ENCODE measurements at regions not wholly inside any gene's neighbourhood (a gene's known extent, or its start where the extent isn't known, plus 50 kb on each side); places are given as distances from the start of the nearest gene placed in this dataset.
"Not testable (repeated sequence)": the region's sequence is repeated elsewhere in the genome, so short reads cannot be mapped to it uniquely, and the experiment has no call there.

GRCh38 chr20:53862490-53862889, 207.9 kb downstream of the BCAS1 start:
- ATAC-seq (ENCODE audit: low read depth); BruUV-seq (replicated peaks); H3K36me3 ChIP-seq (ENCODE audit: control insufficient read depth, insufficient read depth, low read length); H3K4me3 ChIP-seq (ENCODE audit: insufficient read depth, low read depth, low read length); H3K9ac ChIP-seq (ENCODE audit: low read depth, low read length); dilution Hi-C loops (cut with HindIII; ENCODE audit: low sequenced_read_pairs, unreplicated experiment); H3K27ac ChIP-seq (ENCODE audit: insufficient read depth, low read length); H4K20me1 ChIP-seq (ENCODE audit: insufficient read depth, low read length); in situ Hi-C loops (cut with MboI; ENCODE audit: low sequenced_read_pairs); H2BK5ac ChIP-seq (ENCODE audit: low read depth, low read length, poor library complexity, severe bottlenecking); H3K4me2 ChIP-seq (ENCODE audit: low read depth, low read length); H4K5ac ChIP-seq (ENCODE audit: low read depth, low read length); H2AFZ ChIP-seq (replicated peaks; ENCODE audit: low read length, poor library complexity); POLR2A ChIA-PET (ENCODE audit: unreplicated experiment); H3K79me1 ChIP-seq (ENCODE audit: low read depth in 1 of 2, low read length in 2 of 2); H3K9me3 ChIP-seq (ENCODE audit: control insufficient read depth, insufficient read depth, low read length); H3K23ac ChIP-seq (ENCODE audit: low read depth, low read length); H3K56ac ChIP-seq (ENCODE audit: extremely low read depth, insufficient read depth, low read length); H3K27me3 ChIP-seq (ENCODE audit: control insufficient read depth, insufficient read depth, low read length); DNase-seq; CTCF ChIA-PET; intact Hi-C loops (cut with micrococcal nuclease); H3K9me1 ChIP-seq (ENCODE audit: insufficient read depth, low read length); H2AK9ac ChIP-seq (replicated peaks; ENCODE audit: low read depth, low read length, poor library complexity): not testable (repeated sequence)
- Histone ChIP-seq H3K4me1 (ENCODE audit: control insufficient read depth, insufficient read depth, low read length) (peaks cover 20% of the 10 kb centered on the region), H4K8ac (ENCODE audit: low read depth in 2 of 2, low read length in 2 of 2) (0 out of 4 replicates have a peak overlapping the region, but pooled peaks of 1 of the 2 experiments have one; percentile 15), H2BK20ac (ENCODE audit: low read depth, low read length) (peak overlapping the region; percentile 62), H2AK5ac (ENCODE audit: low read depth, low read length) (peak overlapping the region; percentile 73), H2BK120ac (ENCODE audit: low read depth, low read length) (peak overlapping the region; percentile 74; the same call in 1 of the 2 replicates), H3K4ac (ENCODE audit: low read depth, low read length) (peak overlapping the region; percentile 68), H4K91ac (ENCODE audit: insufficient read depth, low read depth, low read length) (peak overlapping the region; percentile 24; the same call in 1 of the 2 replicates), H3K18ac (ENCODE audit: low read depth, low read length) (peak overlapping the region; percentile 7), H2BK15ac (ENCODE audit: low read depth, low read length) (peak overlapping the region; percentile 91; the same call in 1 of the 3 replicates), H3K14ac (replicated peaks; ENCODE audit: low read depth, low read length) (0 out of 2 replicates have a peak overlapping the region, but pooled peaks have one; percentile 61)
- no CpG with 5 or more reads among the region's 4 CpGs for WGBS, 2 experiments (ENCODE audit: extremely low coverage in 2 of 2, insufficient read length in 1 of 2)

- H2BK120ac ChIP-seq (ENCODE audit: low read depth, low read length); H3K4ac ChIP-seq (ENCODE audit: low read depth, low read length); H3K36me3 ChIP-seq (ENCODE audit: control insufficient read depth, insufficient read depth, low read length); H3K56ac ChIP-seq (ENCODE audit: extremely low read depth, insufficient read depth, low read length); CTCF ChIA-PET; H3K79me1 ChIP-seq (ENCODE audit: low read depth in 1 of 2, low read length in 2 of 2); intact Hi-C loops (cut with micrococcal nuclease); H3K9ac ChIP-seq (ENCODE audit: low read depth, low read length); H4K91ac ChIP-seq (ENCODE audit: insufficient read depth, low read depth, low read length); H3K4me3 ChIP-seq (ENCODE audit: insufficient read depth, low read depth, low read length); ATAC-seq (ENCODE audit: low read depth); H2AFZ ChIP-seq (replicated peaks; ENCODE audit: low read length, poor library complexity); H2AK9ac ChIP-seq (replicated peaks; ENCODE audit: low read depth, low read length, poor library complexity); POLR2A ChIA-PET (ENCODE audit: unreplicated experiment); dilution Hi-C loops (cut with HindIII; ENCODE audit: low sequenced_read_pairs, unreplicated experiment); H3K9me1 ChIP-seq (ENCODE audit: insufficient read depth, low read length); H3K27ac ChIP-seq (ENCODE audit: insufficient read depth, low read length); H3K18ac ChIP-seq (ENCODE audit: low read depth, low read length); H2BK20ac ChIP-seq (ENCODE audit: low read depth, low read length); H4K8ac ChIP-seq (ENCODE audit: low read depth in 2 of 2, low read length in 2 of 2); H3K9me3 ChIP-seq (ENCODE audit: control insufficient read depth, insufficient read depth, low read length); H2BK5ac ChIP-seq (ENCODE audit: low read depth, low read length, poor library complexity, severe bottlenecking); DNase-seq; H3K27me3 ChIP-seq (ENCODE audit: control insufficient read depth, insufficient read depth, low read length); H2AK5ac ChIP-seq (ENCODE audit: low read depth, low read length); H2BK15ac ChIP-seq (ENCODE audit: low read depth, low read length); H3K23ac ChIP-seq (ENCODE audit: low read depth, low read length); H3K4me2 ChIP-seq (ENCODE audit: low read depth, low read length); H4K20me1 ChIP-seq (ENCODE audit: insufficient read depth, low read length); H3K14ac ChIP-seq (replicated peaks; ENCODE audit: low read depth, low read length); in situ Hi-C loops (cut with MboI; ENCODE audit: low sequenced_read_pairs); BruUV-seq (replicated peaks): not testable (repeated sequence)
- no CpG with 5 or more reads among the region's 1 CpG for WGBS, 2 experiments (ENCODE audit: extremely low coverage in 2 of 2, insufficient read length in 1 of 2)
- Histone ChIP-seq H4K5ac (ENCODE audit: low read depth, low read length) (peak overlapping the region; percentile 35; the same call in 1 of the 2 replicates), H3K4me1 (ENCODE audit: control insufficient read depth, insufficient read depth, low read length) (peaks cover 18% of the 10 kb centered on the region)
These were observed 208.3 kb downstream of the BCAS1 start for GRCh38 chr20:53862136-53862397.

Data from IMR-90 (cell line).